Neural cell (in vitro differentiated cells): ENCODE measurements at regions not wholly inside any gene's neighbourhood (a gene's known extent, or its start where the extent isn't known, plus 50 kb on each side); places are given as distances from the start of the nearest gene placed in this dataset.

Experiments used
- H2AFZ ChIP-seq: fragments of 200-600, 300-800 bp; sonication (generic), shearing (Covaris generic); 2 replicates; pipeline ENCODE4 v1.6.0; 2014; ENCODE audit warnings: low read depth, mild to moderate bottlenecking, antibody characterized with exemption, low read length, moderate library complexity
- H3F3A ChIP-seq: fragments of 200-600 bp; shearing (Covaris generic); 2 replicates; pipeline ENCODE4 v1.6.1; 2016; ENCODE audit warnings: mild to moderate bottlenecking, moderate library complexity, mixed read lengths, antibody characterized with exemption, low read length; ENCODE audit not compliant: insufficient read depth, poor library complexity, severe bottlenecking
- H3K27ac ChIP-seq: fragments of 200-600, 300-800 bp; sonication (generic), shearing (Covaris generic); 2 replicates; pipeline ENCODE4 v1.5.1; 2014; ENCODE audit warnings: mild to moderate bottlenecking, low read length, moderate library complexity
- H3K27me3 ChIP-seq: fragments of 300-800, 200-600 bp; sonication (generic), shearing (Covaris generic); 2 replicates; pipeline ENCODE4 v1.6.0; 2014; ENCODE audit warnings: mild to moderate bottlenecking, low read depth, low read length, moderate library complexity; ENCODE audit not compliant: insufficient read depth
- H3K36me3 ChIP-seq: fragments of 300-800, 200-600 bp; sonication (generic), shearing (Covaris generic); 2 replicates; pipeline ENCODE4 v1.5.1; 2014; ENCODE audit warnings: mild to moderate bottlenecking, antibody characterized with exemption, low read length, moderate library complexity; ENCODE audit not compliant: insufficient read depth
- H3K4me2 ChIP-seq: fragments of 300-800, 200-600 bp; sonication (generic), shearing (Covaris generic); 2 replicates; pipeline ENCODE4 v1.6.0; 2014; ENCODE audit warnings: mild to moderate bottlenecking, low read length
- H3K4me3 ChIP-seq: fragments of 300-800, 200-600 bp; sonication (generic), shearing (Covaris generic); 2 replicates; pipeline ENCODE4 v1.5.1; 2014; ENCODE audit warnings: mild to moderate bottlenecking, low read length, moderate library complexity
- H3K79me2 ChIP-seq: fragments of 200-600 bp; shearing (Covaris generic); replicated peaks from 2 replicates; pipeline ENCODE4 v1.6.0; 2014; ENCODE audit warnings: mild to moderate bottlenecking, low read length, moderate library complexity; ENCODE audit not compliant: insufficient read depth
- H3K9ac ChIP-seq: fragments of 300-800, 200-600 bp; sonication (generic), shearing (Covaris generic); 2 replicates; pipeline ENCODE4 v1.6.1; 2016; ENCODE audit warnings: mild to moderate bottlenecking, low read length, mixed read lengths
- H3K9me2 ChIP-seq: fragments of 200-600 bp; shearing (Covaris generic); 2 replicates; pipeline ENCODE4 v1.6.1; 2016; ENCODE audit warnings: mild to moderate bottlenecking, low read length, mixed read lengths; ENCODE audit not compliant: insufficient read depth
- H3K9me3 ChIP-seq: fragments of 200-600, 300-800 bp; sonication (generic), shearing (Covaris generic); 2 replicates; pipeline ENCODE4 v1.6.1; 2016; ENCODE audit warnings: mild to moderate bottlenecking, mixed run types, low read length, moderate library complexity, mixed read lengths
- H4K20me1 ChIP-seq: fragments of 200-600 bp; shearing (Covaris generic); 2 replicates; pipeline ENCODE4 v1.6.1; 2016; ENCODE audit warnings: mild to moderate bottlenecking, mixed run types; ENCODE audit not compliant: insufficient read depth
- CTCF ChIP-seq: fragments of 450-650 bp; IDR thresholded peaks from 2 replicates; pipeline ENCODE4 v1.5.1; 2014; ENCODE audit warnings: antibody characterized with exemption, mild to moderate bottlenecking, moderate library complexity; ENCODE audit not compliant: poor library complexity, severe bottlenecking
- EP300 ChIP-seq: fragments of 450-650 bp; conservative IDR thresholded peaks from 2 replicates; pipeline ENCODE4 v1.6.1; 2014; ENCODE audit warnings: antibody characterized with exemption, mild to moderate bottlenecking, moderate library complexity; ENCODE audit not compliant: poor library complexity, severe bottlenecking
- EZH2 ChIP-seq: fragments of 200-600, 300-800 bp; shearing (Covaris generic), sonication (generic); IDR thresholded peaks from 2 replicates; pipeline ENCODE4 v1.6.1; 2014; ENCODE audit warnings: antibody characterized with exemption, low read length, borderline replicate concordance, mild to moderate bottlenecking; ENCODE audit not compliant: insufficient read depth, poor library complexity, severe bottlenecking
- MXI1 ChIP-seq: fragments of 450-650 bp; conservative IDR thresholded peaks from 2 replicates; pipeline ENCODE4 v1.6.1; 2014; ENCODE audit warnings: antibody characterized with exemption, mild to moderate bottlenecking; ENCODE audit not compliant: poor library complexity, severe bottlenecking
- POLR2AphosphoS5 ChIP-seq: IDR thresholded peaks from 2 replicates; pipeline ENCODE4 v1.6.1; 2012
- RAD21 ChIP-seq: fragments of 450-650 bp; conservative IDR thresholded peaks from 2 replicates; pipeline ENCODE4 v1.6.1; 2014; ENCODE audit warnings: antibody characterized with exemption, mild to moderate bottlenecking, moderate library complexity
- REST ChIP-seq: IDR thresholded peaks from 2 replicates; pipeline ENCODE4 v1.6.1; 2012; ENCODE audit warnings: borderline replicate concordance
- SMC3 ChIP-seq: fragments of 450-650 bp; conservative IDR thresholded peaks from 2 replicates; pipeline ENCODE4 v1.6.1; 2014; ENCODE audit warnings: antibody characterized with exemption, mild to moderate bottlenecking, moderate library complexity; ENCODE audit not compliant: poor library complexity
- TAF1 ChIP-seq: IDR thresholded peaks from 2 replicates; pipeline ENCODE4 v1.6.1; 2012; ENCODE audit warnings: low read depth

GRCh38 chr18:27270508-27270907 lies 85.4 kb upstream of the CHST9 start:
- no peaks in the 10 kb centered on the region for H3K79me2 ChIP-seq
- H4K20me1 ChIP-seq = no peaks in the 10 kb centered on the region
- H3F3A ChIP-seq = no peaks in the 10 kb centered on the region
- H3K9ac ChIP-seq = no peak overlapping the region
- H3K9me3 ChIP-seq = no peaks in the 10 kb centered on the region
- no peak overlapping the region for H2AFZ ChIP-seq
- H3K27ac ChIP-seq = no peak overlapping the region
- H3K4me3 ChIP-seq = no peak overlapping the region
- TF ChIP-seq TAF1 (no peak), CTCF (no peak), SMC3 (no peak), POLR2AphosphoS5 (no peak), MXI1 (no peak), EP300 (no peak), RAD21 (no peak), EZH2 (no peak), REST (no peak)
- no peak overlapping the region for H3K4me2 ChIP-seq
- no peaks in the 10 kb centered on the region for H3K9me2 ChIP-seq
- no peaks in the 10 kb centered on the region for H3K27me3 ChIP-seq
- no peaks in the 10 kb centered on the region for H3K36me3 ChIP-seq

GRCh38 chr18:27263369-27263768 lies 78.3 kb upstream of the CHST9 start:
- H3K9me2 ChIP-seq = no peaks in the 10 kb centered on the region
- H4K20me1 ChIP-seq = no peaks in the 10 kb centered on the region
- no peaks in the 10 kb centered on the region for H3F3A ChIP-seq
- TF ChIP-seq REST (no peak), CTCF (no peak), RAD21 (no peak), TAF1 (no peak), MXI1 (no peak), EZH2 (no peak)
- no peaks in the 10 kb centered on the region for H3K36me3 ChIP-seq
- no peaks in the 10 kb centered on the region for H3K27me3 ChIP-seq
- no peak overlapping the region for H2AFZ ChIP-seq
- H3K4me3 ChIP-seq = no peak overlapping the region
- H3K9ac ChIP-seq = no peak overlapping the region
- no peak overlapping the region for H3K4me2 ChIP-seq
- H3K79me2 ChIP-seq = no peaks in the 10 kb centered on the region
- H3K9me3 ChIP-seq = no peaks in the 10 kb centered on the region
- no peak overlapping the region for H3K27ac ChIP-seq
